Trophoblast cell (in vitro differentiated cells and primary cell): ENCODE measurements at regions not wholly inside any gene's neighbourhood (a gene's known extent, or its start where the extent isn't known, plus 50 kb on each side); places are given as distances from the start of the nearest gene placed in this dataset.

Experiments used
- DNase-seq, 2 donors: peaks; one replicate each; pipeline ENCODE4 v3.0.0-alpha.2; 2016
- H2AFZ ChIP-seq: 2 replicates; pipeline ENCODE4 v1.6.1; 2013; ENCODE audit warnings: low read length, moderate library complexity, mild to moderate bottlenecking; ENCODE audit not compliant: insufficient read depth, poor library complexity
- H2AK5ac ChIP-seq: 2 replicates; pipeline ENCODE4 v1.6.1; 2013; ENCODE audit warnings: mild to moderate bottlenecking, low read length
- H2BK120ac ChIP-seq: 2 replicates; pipeline ENCODE4 v1.6.1; 2013; ENCODE audit warnings: low read length, mild to moderate bottlenecking, moderate library complexity; ENCODE audit not compliant: insufficient read depth, poor library complexity
- H2BK12ac ChIP-seq: 2 replicates; pipeline ENCODE4 v1.6.1; 2013; ENCODE audit warnings: mild to moderate bottlenecking, low read length, moderate library complexity
- H2BK5ac ChIP-seq: 2 replicates; pipeline ENCODE4 v1.6.1; 2013; ENCODE audit warnings: low read length, low read depth, moderate library complexity, mild to moderate bottlenecking; ENCODE audit not compliant: poor library complexity
- H3K14ac ChIP-seq: 2 replicates; pipeline ENCODE4 v1.6.1; 2013; ENCODE audit warnings: mild to moderate bottlenecking, low read length
- H3K18ac ChIP-seq: 2 replicates; pipeline ENCODE4 v1.6.1; 2013; ENCODE audit warnings: mild to moderate bottlenecking, low read length
- H3K23ac ChIP-seq: 2 replicates; pipeline ENCODE4 v1.6.1; 2013; ENCODE audit warnings: low read length
- H3K27ac ChIP-seq: 2 replicates; pipeline ENCODE4 v1.5.1; 2013; ENCODE audit warnings: low read depth, mild to moderate bottlenecking, inconsistent platforms, low read length, moderate library complexity
- H3K27me3 ChIP-seq: 2 replicates; pipeline ENCODE4 v1.6.1; 2013; ENCODE audit warnings: inconsistent platforms, mild to moderate bottlenecking, low read length, moderate library complexity; ENCODE audit not compliant: insufficient read depth
- H3K36me3 ChIP-seq, 2 experiments: 1 replicate in 1 of 2; 2 replicates in 1 of 2; pipeline ENCODE4 v1.6.1; 2013; ENCODE audit warnings: low read length in 2 of 2, mild to moderate bottlenecking in 2 of 2, moderate library complexity in 1 of 2; ENCODE audit not compliant: insufficient read depth in 2 of 2, control insufficient read depth in 1 of 2
- H3K4ac ChIP-seq: 2 replicates; pipeline ENCODE4 v1.6.1; 2013; ENCODE audit warnings: low read depth, mild to moderate bottlenecking, low read length, moderate library complexity
- H3K4me1 ChIP-seq, 2 experiments: 1 replicate in 1 of 2; 2 replicates in 1 of 2; pipeline ENCODE4 v1.6.1; 2013; ENCODE audit warnings: low read length in 2 of 2, mild to moderate bottlenecking in 2 of 2, moderate library complexity in 1 of 2; ENCODE audit not compliant: insufficient read depth in 2 of 2, control insufficient read depth in 1 of 2
- H3K4me2 ChIP-seq: 2 replicates; pipeline ENCODE4 v1.6.1; 2013; ENCODE audit warnings: inconsistent platforms, mild to moderate bottlenecking, low read length, moderate library complexity
- H3K4me3 ChIP-seq: 2 replicates; pipeline ENCODE4 v1.5.1; 2013; ENCODE audit warnings: mild to moderate bottlenecking, low read depth, low read length, inconsistent platforms
- H3K79me1 ChIP-seq: one replicate; pipeline ENCODE4 v1.6.1; 2013; ENCODE audit warnings: low read length
- H3K79me2 ChIP-seq: 2 replicates; pipeline ENCODE4 v1.6.1; 2013; ENCODE audit warnings: low read length, mild to moderate bottlenecking; ENCODE audit not compliant: control insufficient read depth, insufficient read depth, poor library complexity
- H3K9ac ChIP-seq: 2 replicates; pipeline ENCODE4 v1.6.1; 2013; ENCODE audit warnings: mild to moderate bottlenecking, low read length
- H3K9me3 ChIP-seq: 2 replicates; pipeline ENCODE4 v1.6.1; 2013; ENCODE audit warnings: low read depth, mild to moderate bottlenecking, control low read depth, inconsistent platforms, low read length; ENCODE audit not compliant: insufficient read depth
- H4K12ac ChIP-seq: 2 replicates; pipeline ENCODE4 v1.6.1; 2013; ENCODE audit warnings: low read depth, mild to moderate bottlenecking, low read length, moderate library complexity
- H4K8ac ChIP-seq: 2 replicates; pipeline ENCODE4 v1.6.1; 2013; ENCODE audit warnings: low read depth, mild to moderate bottlenecking, low read length, moderate library complexity
- H4K91ac ChIP-seq: one replicate; pipeline ENCODE4 v1.6.1; 2013; ENCODE audit warnings: low read depth, mild to moderate bottlenecking, low read length, moderate library complexity
- WGBS: extraction: QIAGEN DNeasy Blood & Tissue Kit; methylation state at CpG from one replicate; pipeline ENCODE4 v1.1.7; 2013; ENCODE audit warnings: missing lambda C conversion rate; ENCODE audit not compliant: insufficient read length, insufficient coverage; ENCODE audit errors: extremely low coverage; 5-methylcytosine and 5-hydroxymethylcytosine counted together

- no peak overlapping the region for H2BK120ac ChIP-seq
- no peak overlapping the region for H3K9ac ChIP-seq
- no peaks in the 10 kb centered on the region for H3K79me2 ChIP-seq
- H3K14ac ChIP-seq, result no peak overlapping the region
- H3K36me3 ChIP-seq, result no peaks in the 10 kb centered on the region
- no peak overlapping the region for H3K4ac ChIP-seq
- no peak overlapping the region for H3K18ac ChIP-seq
- no peak overlapping the region for H4K8ac ChIP-seq
- H4K12ac ChIP-seq, result no peak overlapping the region
- no peak overlapping the region for H3K4me3 ChIP-seq
- no peaks in the 10 kb centered on the region for H3K27me3 ChIP-seq
- H3K4me1 ChIP-seq, result peaks cover 8 to 9% of the 10 kb centered on the region in 2 experiments
- no CpG with 5 or more reads among the region's 2 CpGs for WGBS
- H2BK5ac ChIP-seq, result no peak overlapping the region
- no peaks in the 10 kb centered on the region for H3K9me3 ChIP-seq
- no peak overlapping the region for H2BK12ac ChIP-seq
- H3K23ac ChIP-seq, result no peak overlapping the region
- no peak overlapping the region for H2AFZ ChIP-seq
- DNase-seq, result peak in 1 of 2 donors; percentile 13
- no peak overlapping the region for H3K27ac ChIP-seq
- no peak overlapping the region for H2AK5ac ChIP-seq
- no peak overlapping the region for H4K91ac ChIP-seq
- H3K79me1 ChIP-seq, result no peaks in the 10 kb centered on the region
- H3K4me2 ChIP-seq, result no peak overlapping the region
Measured at GRCh38 chr3:72255191-72255590, 470.2 kb upstream of the PROK2 start.

DNA sequence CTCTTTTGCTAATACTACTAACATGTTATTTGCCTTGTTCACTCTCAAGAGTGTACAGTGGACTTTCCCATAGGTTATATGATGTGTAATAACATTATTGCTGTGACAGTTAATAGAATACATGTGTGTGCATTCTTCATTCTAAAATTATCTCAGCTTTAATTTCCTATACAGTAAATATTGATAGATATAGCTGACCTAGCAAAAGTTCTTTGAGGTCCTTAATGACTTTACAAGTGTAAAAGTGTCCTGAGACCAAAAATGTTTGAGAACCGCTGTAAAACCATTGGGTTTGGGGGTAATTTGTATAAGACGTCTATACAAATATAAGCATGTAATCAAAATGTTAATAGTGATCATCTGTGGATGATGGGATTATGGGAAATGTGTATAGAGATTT lies 469.5 kb upstream of the PROK2 start:
- no peak overlapping the region for H2BK120ac ChIP-seq
- no peaks in the 10 kb centered on the region for H3K27me3 ChIP-seq
- no peak for DNase-seq
- no peak overlapping the region for H3K4me2 ChIP-seq
- H2AK5ac ChIP-seq, result no peak overlapping the region
- no peak overlapping the region for H3K9ac ChIP-seq
- H3K36me3 ChIP-seq, result no peaks in the 10 kb centered on the region
- H4K8ac ChIP-seq, result no peak overlapping the region
- no peaks in the 10 kb centered on the region for H3K79me2 ChIP-seq
- no peak overlapping the region for H3K4ac ChIP-seq
- H3K4me3 ChIP-seq, result no peak overlapping the region
- H4K91ac ChIP-seq, result no peak overlapping the region
- no peak overlapping the region for H4K12ac ChIP-seq
- H3K27ac ChIP-seq, result no peak overlapping the region
- no peak overlapping the region for H2AFZ ChIP-seq
- H3K23ac ChIP-seq, result no peak overlapping the region
- no peak overlapping the region for H3K18ac ChIP-seq
- H3K4me1 ChIP-seq, result peaks cover 8 to 9% of the 10 kb centered on the region in 2 experiments
- no peak overlapping the region for H2BK5ac ChIP-seq
- H3K9me3 ChIP-seq, result no peaks in the 10 kb centered on the region
- H3K14ac ChIP-seq, result no peak overlapping the region
- H3K79me1 ChIP-seq, result no peaks in the 10 kb centered on the region
- WGBS, result no CpG with 5 or more reads among the region's 2 CpGs
- H2BK12ac ChIP-seq, result no peak overlapping the region

DNA sequence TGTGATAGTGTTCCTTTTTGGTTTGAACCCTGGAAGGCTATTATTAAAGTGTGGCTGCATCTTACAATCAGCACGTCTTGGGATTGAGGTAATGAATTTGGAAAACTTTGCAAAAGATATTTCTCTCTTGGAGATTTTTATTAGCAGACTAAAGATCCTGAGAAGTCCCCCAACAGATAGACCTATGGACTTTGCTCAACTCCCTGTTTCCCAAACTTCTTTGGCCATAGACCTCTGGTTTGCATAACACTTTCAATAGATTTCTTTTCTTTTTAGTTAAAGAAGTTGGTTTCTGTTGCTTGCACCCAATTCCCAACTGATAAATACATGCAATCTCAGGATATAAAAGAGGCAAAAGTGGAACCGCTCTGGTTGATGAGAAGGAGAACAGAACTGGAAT lies 465.8 kb upstream of the PROK2 start:
- no peaks in the 10 kb centered on the region for H3K79me2 ChIP-seq
- no peak overlapping the region for H2BK5ac ChIP-seq
- no peak overlapping the region for H3K23ac ChIP-seq
- no peak overlapping the region for H3K9ac ChIP-seq
- H3K4ac ChIP-seq, result no peak overlapping the region
- H2BK120ac ChIP-seq, result no peak overlapping the region
- H3K18ac ChIP-seq, result no peak overlapping the region
- H3K36me3 ChIP-seq, result no peaks in the 10 kb centered on the region
- H3K4me3 ChIP-seq, result no peak overlapping the region
- H3K14ac ChIP-seq, result no peak overlapping the region
- no peak overlapping the region for H2AK5ac ChIP-seq
- no peak overlapping the region for H3K4me2 ChIP-seq
- WGBS, result no CpG with 5 or more reads among the region's 2 CpGs
- DNase-seq, result no peak
- H3K27me3 ChIP-seq, result no peaks in the 10 kb centered on the region
- H4K8ac ChIP-seq, result no peak overlapping the region
- H3K9me3 ChIP-seq, result no peaks in the 10 kb centered on the region
- no peak overlapping the region for H4K91ac ChIP-seq
- H3K27ac ChIP-seq, result no peak overlapping the region
- peaks cover 3 to 4% of the 10 kb centered on the region in 2 experiments for H3K4me1 ChIP-seq
- H2AFZ ChIP-seq, result no peak overlapping the region
- no peaks in the 10 kb centered on the region for H3K79me1 ChIP-seq
- H4K12ac ChIP-seq, result no peak overlapping the region
- no peak overlapping the region for H2BK12ac ChIP-seq

GRCh38 chr3:72248869-72249268 lies 463.9 kb upstream of the PROK2 start:
- Histone ChIP-seq H3K79me2 (no peaks in the 10 kb centered on the region), H3K14ac (no peak overlapping the region), H4K91ac (no peak overlapping the region), H4K8ac (no peak overlapping the region), H2AK5ac (no peak overlapping the region), H3K36me3 (no peaks in the 10 kb centered on the region), H3K18ac (no peak overlapping the region), H3K27ac (no peak overlapping the region), H3K27me3 (no peaks in the 10 kb centered on the region), H3K79me1 (no peaks in the 10 kb centered on the region), H3K9me3 (no peaks in the 10 kb centered on the region), H3K4me1 (no peaks in the 10 kb centered on the region), H3K9ac (no peak overlapping the region), H2BK12ac (no peak overlapping the region), H3K4me3 (no peak overlapping the region), H2BK5ac (no peak overlapping the region), H3K23ac (no peak overlapping the region), H2AFZ (no peak overlapping the region), H4K12ac (no peak overlapping the region), H3K4ac (no peak overlapping the region), H3K4me2 (no peak overlapping the region), H2BK120ac (no peak overlapping the region)
- DNase-seq, result peak in 1 of 2 donors; percentile 63
- WGBS, result no CpG with 5 or more reads among the region's 3 CpGs
